Hypothalamus (tissue), 51 donors: ENCODE measurements at regions not wholly inside any gene's neighbourhood (a gene's known extent, or its start where the extent isn't known, plus 50 kb on each side); places are given as distances from the start of the nearest gene placed in this dataset.
"Not testable (repeated sequence)": the region's sequence is repeated elsewhere in the genome, so short reads cannot be mapped to it uniquely, and the experiment has no call there.

Source experiments
- DNase-seq, 51 donors: peaks; one replicate each; lab custom pipeline; 2025; lab: John Stamatoyannopoulos, UW

GRCh38 chr4:123209436-123209835, 187.2 kb upstream of the SPRY1 start:
- no peak for DNase-seq

GRCh38 chr4:123215536-123215935, 181.1 kb upstream of the SPRY1 start:
- DNase-seq, result no peak

GRCh38 chr4:123216543-123216942, 180.1 kb upstream of the SPRY1 start:
- no peak for DNase-seq

GRCh38 chr4:123216946-123217345, 179.6 kb upstream of the SPRY1 start:
- DNase-seq, result no peak

GRCh38 chr4:123217664-123218063, 178.9 kb upstream of the SPRY1 start:
- DNase-seq, result no peak

GRCh38 chr4:123218981-123219380, 177.6 kb upstream of the SPRY1 start:
- no peak for DNase-seq

GRCh38 chr4:123229286-123229685, 167.3 kb upstream of the SPRY1 start:
- no peak for DNase-seq

- no peak for DNase-seq
These were observed 166.5 kb upstream of the SPRY1 start for GRCh38 chr4:123230061-123230460.

- no peak for DNase-seq
These were observed 164.2 kb upstream of the SPRY1 start for GRCh38 chr4:123232439-123232838.

- no peak for DNase-seq
These were observed 163.3 kb upstream of the SPRY1 start for GRCh38 chr4:123233136-123233768.

- DNase-seq, result no peak
These were observed 161.6 kb upstream of the SPRY1 start for GRCh38 chr4:123234955-123235354.

- DNase-seq, result no peak
These were observed 161.2 kb upstream of the SPRY1 start for GRCh38 chr4:123235431-123235830.

GRCh38 chr4:123236606-123237005, 160.0 kb upstream of the SPRY1 start:
- DNase-seq, result no peak

- DNase-seq, result not testable (repeated sequence)
These were observed 156.3 kb upstream of the SPRY1 start for GRCh38 chr4:123240286-123240685.

GRCh38 chr4:123243220-123243619, 153.4 kb upstream of the SPRY1 start:
- DNase-seq, result not testable (repeated sequence)

- peak in 9 of 51 donors; percentile 0 to 32 (median 9) for DNase-seq
These were observed 152.5 kb upstream of the SPRY1 start for GRCh38 chr4:123244137-123244536.

- peak in 1 of 51 donors; percentile 9 for DNase-seq
These were observed 150.5 kb upstream of the SPRY1 start for GRCh38 chr4:123246085-123246484.

GRCh38 chr4:123248085-123248659, 148.4 kb upstream of the SPRY1 start:
- DNase-seq, result peak in 1 of 51 donors; percentile 33

- DNase-seq, result no peak
These were observed 146.8 kb upstream of the SPRY1 start for GRCh38 chr4:123249821-123250220.

GRCh38 chr4:123250843-123251242, 145.8 kb upstream of the SPRY1 start:
- DNase-seq, result no peak

GRCh38 chr4:123255971-123256370, 140.6 kb upstream of the SPRY1 start:
- DNase-seq, result no peak

GRCh38 chr4:123256901-123257300, 139.7 kb upstream of the SPRY1 start:
- no peak for DNase-seq

GRCh38 chr4:123257591-123257990, 139.0 kb upstream of the SPRY1 start:
- no peak for DNase-seq
